WERI-Rb-1 (cell line): ENCODE measurements at regions not wholly inside any gene's neighbourhood (a gene's known extent, or its start where the extent isn't known, plus 50 kb on each side); places are given as distances from the start of the nearest gene placed in this dataset.
A peak's percentile ranks its signal among the peaks of the same experiment; 100 is the strongest.

ENCODE experiments used
- DNase-seq: peaks from one replicate; pipeline ENCODE4 v3.0.0-alpha.2; 2020
- H3K27ac ChIP-seq: fragments of 250-450 bp; sonication (Bioruptor Pico); 2 replicates; pipeline ENCODE4 v1.5.1; 2020; ENCODE audit warnings: mild to moderate bottlenecking, moderate library complexity
- H3K27me3 ChIP-seq: fragments of 250-450 bp; sonication (Bioruptor Pico); 2 replicates; pipeline ENCODE4 v1.5.1; 2021; ENCODE audit warnings: mild to moderate bottlenecking, low read depth, moderate library complexity; ENCODE audit not compliant: insufficient read depth, severe bottlenecking
- H3K36me3 ChIP-seq: fragments of 250-450 bp; sonication (Bioruptor Pico); 2 replicates; pipeline ENCODE4 v1.5.1; 2020; ENCODE audit warnings: mild to moderate bottlenecking, moderate library complexity
- H3K4me3 ChIP-seq: 2 replicates; pipeline ENCODE4 v1.5.1; 2011; ENCODE audit warnings: low read depth, mild to moderate bottlenecking, control low read depth, low read length
- H3K9me3 ChIP-seq: fragments of 250-450 bp; sonication (Bioruptor Pico); 2 replicates; pipeline ENCODE4 v1.5.1; 2021; ENCODE audit warnings: mild to moderate bottlenecking, moderate library complexity; ENCODE audit not compliant: severe bottlenecking
- CTCF ChIP-seq: IDR thresholded peaks from 2 replicates; pipeline ENCODE4 v1.5.1; 2011; ENCODE audit warnings: low read depth, mild to moderate bottlenecking, control low read depth, inconsistent platforms, low read length

DNA sequence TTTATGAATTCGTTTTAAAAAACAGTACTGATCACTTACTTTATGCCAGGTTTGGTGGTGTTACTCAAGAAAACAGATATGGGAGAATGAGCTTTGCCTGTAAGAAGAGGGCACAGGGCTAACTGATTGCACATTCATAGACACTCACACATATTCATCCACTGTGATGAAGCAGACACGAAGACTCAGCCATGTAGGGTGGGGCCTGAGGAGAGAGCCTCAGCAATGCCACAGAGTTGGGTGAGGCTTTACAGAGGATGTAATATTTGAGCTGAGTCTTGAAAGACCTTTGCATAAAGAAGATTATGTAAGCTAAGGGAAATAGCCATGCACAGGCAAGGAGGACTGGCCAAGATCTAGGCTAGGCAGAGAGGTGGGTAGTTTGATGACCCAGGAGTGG lies 472.8 kb downstream of the PSAT1 start:
- no peak for TF ChIP-seq CTCF
- no peak for DNase-seq
- Histone ChIP-seq H3K4me3 (no peak overlapping the region), H3K27me3 (no peaks in the 10 kb centered on the region), H3K36me3 (no peaks in the 10 kb centered on the region), H3K27ac (no peak overlapping the region), H3K9me3 (no peaks in the 10 kb centered on the region)

DNA sequence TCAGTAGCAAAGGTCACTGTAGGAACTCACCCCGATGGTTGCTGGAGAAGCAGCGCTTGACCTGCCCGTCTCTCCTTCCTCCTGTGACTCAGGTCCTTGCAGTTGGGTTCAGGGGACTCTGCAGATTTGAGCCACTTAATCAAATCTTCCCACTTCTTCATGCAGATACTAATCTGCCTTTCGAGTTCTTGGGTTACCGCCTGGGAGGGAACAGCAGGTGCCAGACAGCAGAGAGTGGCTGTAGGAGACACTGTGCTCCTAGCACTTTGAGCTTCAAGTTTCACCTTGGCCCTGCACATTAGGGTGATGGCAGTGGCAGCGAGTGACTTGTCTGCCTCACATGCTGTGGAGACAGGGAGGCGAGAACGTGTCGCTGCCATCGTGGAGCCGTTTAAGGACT lies 478.3 kb downstream of the PSAT1 start:
- Histone ChIP-seq H3K36me3 (no peaks in the 10 kb centered on the region), H3K27me3 (no peaks in the 10 kb centered on the region), H3K9me3 (no peaks in the 10 kb centered on the region), H3K4me3 (no peak overlapping the region), H3K27ac (no peak overlapping the region)
- no peak for TF ChIP-seq CTCF
- DNase-seq = peak; percentile 7

GRCh38 chr9:78775696-78776295 lies 478.9 kb downstream of the PSAT1 start:
- Histone ChIP-seq H3K27me3 (no peaks in the 10 kb centered on the region), H3K9me3 (no peaks in the 10 kb centered on the region), H3K27ac (no peak overlapping the region), H3K36me3 (no peaks in the 10 kb centered on the region), H3K4me3 (no peak overlapping the region)
- no peak for TF ChIP-seq CTCF
- DNase-seq = no peak

DNA sequence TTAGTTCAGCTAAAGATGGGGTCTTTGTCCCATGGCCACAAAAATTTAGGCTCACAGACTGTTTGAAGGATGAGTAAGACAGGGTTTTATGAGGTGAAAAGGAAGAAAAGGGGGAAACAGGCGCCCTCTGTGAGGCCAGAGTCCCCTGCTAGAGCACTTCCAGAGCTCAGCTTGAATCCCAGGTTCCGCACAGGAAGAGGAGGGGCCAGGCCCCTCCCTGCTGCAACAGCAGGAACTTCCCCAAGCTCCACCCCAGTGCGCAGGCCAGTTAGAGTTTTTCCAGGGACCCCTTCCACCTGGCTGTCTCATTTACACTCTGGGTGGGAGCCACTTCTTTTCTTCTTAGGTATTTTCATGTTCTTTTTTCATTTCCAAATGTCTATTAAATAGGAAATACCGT lies 480.8 kb downstream of the PSAT1 start:
- no peak for DNase-seq
- Histone ChIP-seq H3K4me3 (no peak overlapping the region), H3K36me3 (no peaks in the 10 kb centered on the region), H3K27me3 (no peaks in the 10 kb centered on the region), H3K27ac (no peak overlapping the region), H3K9me3 (no peaks in the 10 kb centered on the region)
- no peak for TF ChIP-seq CTCF

- Histone ChIP-seq H3K27ac (no peak overlapping the region), H3K36me3 (no peaks in the 10 kb centered on the region), H3K9me3 (no peaks in the 10 kb centered on the region), H3K4me3 (no peak overlapping the region), H3K27me3 (no peaks in the 10 kb centered on the region)
- no peak for DNase-seq
- TF ChIP-seq CTCF = no peak
Observed at GRCh38 chr9:78778318-78778717, 481.4 kb downstream of the PSAT1 start.

GRCh38 chr9:78778861-78779374 lies 482.0 kb downstream of the PSAT1 start:
- no peak for DNase-seq
- Histone ChIP-seq H3K27me3 (no peaks in the 10 kb centered on the region), H3K9me3 (no peaks in the 10 kb centered on the region), H3K4me3 (no peak overlapping the region), H3K36me3 (no peaks in the 10 kb centered on the region), H3K27ac (no peak overlapping the region)
- TF ChIP-seq CTCF = no peak
